ENCODE measurements at regions not wholly inside any gene's neighbourhood (a gene's known extent, or its start where the extent isn't known, plus 50 kb on each side); places are given as distances from the start of the nearest gene placed in this dataset.

DNA sequence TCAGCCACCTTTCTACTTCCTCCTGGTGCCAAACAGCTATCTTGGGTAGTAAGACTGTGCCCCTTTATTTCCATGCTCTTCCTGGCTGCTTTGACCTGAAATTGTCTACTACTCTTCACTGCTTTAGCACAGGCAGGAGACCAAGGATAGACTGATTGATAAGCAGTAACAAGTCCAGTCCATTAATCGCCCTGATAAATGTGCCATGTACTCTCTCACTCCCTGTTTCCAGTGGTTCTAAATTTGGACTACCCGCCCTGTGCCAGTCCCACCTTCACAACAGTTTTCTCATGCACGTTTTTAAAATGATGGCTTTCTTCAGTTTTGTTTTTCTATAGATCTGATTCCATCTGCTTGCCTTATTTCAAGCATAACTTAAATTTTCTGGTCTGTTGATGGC lies 189.6 kb upstream of the RBMS1 start:
- no peak for DNase-seq

DNA sequence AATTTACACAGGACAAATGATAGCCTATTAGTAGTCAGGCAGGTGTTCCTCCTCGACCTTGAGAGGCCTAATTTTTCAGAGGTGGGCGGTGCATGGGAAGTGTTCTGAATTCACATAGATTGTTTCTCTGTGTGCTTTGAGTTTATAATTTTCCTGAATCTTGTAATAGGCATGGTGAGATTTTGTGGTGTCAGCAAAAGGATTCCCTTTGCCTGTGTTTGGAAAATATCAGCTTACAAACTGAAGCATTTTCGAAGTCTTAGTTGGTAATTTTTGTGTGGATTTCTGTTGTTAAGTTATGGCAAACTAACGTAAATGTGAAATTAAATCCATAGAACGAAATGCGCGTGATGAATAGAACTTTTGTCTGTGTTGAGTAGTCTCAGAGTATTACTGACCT lies 194.0 kb upstream of the RBMS1 start:
- no peak for DNase-seq

DNA sequence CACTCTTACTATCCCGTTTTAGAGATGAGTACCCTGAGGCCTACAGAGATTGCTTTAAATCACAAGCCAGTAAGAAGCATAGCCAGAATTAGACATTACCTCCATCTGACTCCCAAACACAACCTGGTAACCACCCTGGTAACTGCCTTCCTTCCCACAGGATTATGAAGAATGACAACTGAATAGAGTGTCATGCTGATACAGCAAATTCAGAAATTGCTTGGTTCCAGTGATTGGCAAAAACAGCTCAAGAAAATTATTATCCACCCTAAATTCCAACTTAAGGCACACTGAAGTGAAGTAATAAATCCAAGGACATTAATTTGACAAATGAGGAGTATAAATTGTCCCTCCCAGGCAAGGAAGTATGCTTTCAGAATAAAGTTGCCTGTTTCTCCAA lies 195.8 kb upstream of the RBMS1 start:
- no peak for DNase-seq

DNA sequence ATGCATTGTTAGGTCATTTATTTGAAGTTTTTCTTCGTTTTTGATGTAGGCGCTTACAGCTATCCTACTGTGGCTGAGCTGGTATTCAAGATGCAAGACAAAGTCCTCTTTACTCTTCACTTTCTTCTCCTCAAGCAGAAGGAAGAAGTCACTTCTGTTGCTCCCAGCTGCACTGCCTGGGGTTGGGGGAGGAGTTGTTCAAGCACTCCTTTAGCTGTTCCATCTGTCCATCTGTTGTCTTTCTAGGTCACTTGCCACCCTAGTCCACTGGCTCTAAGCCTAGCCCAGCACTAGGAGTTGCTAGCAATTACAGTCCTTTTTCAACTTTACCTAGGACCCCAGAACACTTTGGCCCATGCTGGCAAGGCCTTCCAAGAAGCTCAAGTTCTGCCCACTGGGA lies 200.6 kb upstream of the RBMS1 start:
- DNase-seq, result no peak

DNA sequence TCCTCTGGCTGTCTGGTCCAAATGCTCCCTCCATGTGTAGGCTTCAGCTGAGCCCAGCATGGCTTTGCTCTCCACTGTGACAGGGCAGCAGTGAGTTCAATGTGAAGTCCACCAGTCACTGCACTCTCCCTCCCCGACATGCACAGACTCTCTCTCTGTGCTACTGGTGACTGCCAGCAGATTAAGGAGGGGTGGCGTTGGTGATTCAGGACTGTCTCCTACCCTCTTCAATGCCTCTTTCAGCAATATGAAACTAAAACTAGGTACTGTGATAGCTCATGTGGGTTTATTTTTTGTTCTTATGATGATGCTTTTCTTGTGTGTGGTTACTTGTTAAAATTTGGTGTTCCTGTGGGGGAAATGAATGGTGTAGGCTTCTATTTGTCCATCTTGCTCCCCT lies 201.0 kb upstream of the RBMS1 start:
- no peak for DNase-seq

DNA sequence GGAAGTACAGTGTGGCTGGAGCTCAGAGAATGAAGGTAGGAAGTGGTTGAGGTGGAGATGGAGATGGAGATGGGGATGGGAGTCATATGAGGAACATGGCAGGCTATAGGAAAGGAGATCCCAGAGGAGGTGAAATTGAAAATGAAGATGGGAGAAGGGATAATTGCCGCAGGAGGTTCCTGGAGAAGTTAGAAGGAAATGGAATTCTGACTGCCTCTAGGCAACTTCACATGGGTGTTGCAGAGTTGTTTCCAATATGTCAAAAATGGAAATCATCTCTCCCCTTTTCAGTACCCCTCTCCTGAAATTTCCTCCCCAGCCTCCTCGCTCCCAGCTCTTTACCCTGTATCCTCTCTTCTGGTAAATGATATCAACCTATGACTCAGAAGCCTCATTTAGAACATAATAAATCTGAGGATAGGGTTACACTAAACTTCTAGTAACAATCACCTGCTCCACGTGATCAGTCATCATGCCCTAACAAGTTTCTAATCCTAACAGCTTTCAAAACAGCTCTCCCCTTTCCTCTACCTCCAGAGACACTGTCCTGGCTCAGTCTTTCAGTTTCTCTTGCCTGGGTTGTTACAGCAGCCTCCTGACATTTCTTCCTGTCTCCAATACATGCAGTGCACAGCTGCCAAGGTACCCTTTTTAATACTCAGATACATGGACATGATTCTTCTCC lies 201.9 kb upstream of the RBMS1 start:
- DNase-seq, result no peak

DNA sequence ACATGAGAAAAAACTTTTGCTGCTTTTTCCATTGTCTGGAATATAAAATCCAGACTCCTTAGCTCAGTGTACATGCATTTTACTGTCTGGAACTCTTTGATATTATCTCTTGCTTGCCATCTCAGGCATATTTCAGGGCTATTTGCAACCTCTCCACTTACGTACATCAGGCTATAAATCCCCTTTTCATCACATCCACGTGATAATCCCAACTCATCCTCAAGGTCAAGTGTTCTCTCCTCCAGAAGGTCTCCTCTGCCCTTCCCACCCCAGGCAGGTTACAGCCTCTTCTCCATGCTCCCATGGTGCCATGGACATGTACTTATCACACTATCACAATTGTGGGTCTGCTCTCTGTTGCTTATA lies 202.5 kb upstream of the RBMS1 start:
- no peak for DNase-seq

DNA sequence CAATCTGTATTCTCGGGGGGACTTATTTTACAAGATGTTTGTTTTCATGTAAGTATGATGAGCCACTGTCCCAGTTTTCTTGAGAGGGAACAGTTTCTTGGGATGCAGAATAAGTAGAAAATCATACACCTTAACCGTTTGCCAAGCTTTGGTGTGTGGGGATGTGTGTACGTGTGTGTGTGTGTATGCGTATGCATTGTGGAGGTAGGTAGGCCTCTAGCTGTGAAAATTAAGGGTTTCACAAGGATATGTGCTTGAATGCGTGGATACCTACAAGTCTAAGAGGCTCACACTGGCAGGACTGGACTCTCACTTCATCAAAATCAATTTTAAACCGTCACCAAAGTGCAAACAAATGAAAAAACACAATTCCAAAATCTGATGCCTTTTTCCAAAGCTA lies 204.2 kb upstream of the RBMS1 start:
- no peak for DNase-seq

DNA sequence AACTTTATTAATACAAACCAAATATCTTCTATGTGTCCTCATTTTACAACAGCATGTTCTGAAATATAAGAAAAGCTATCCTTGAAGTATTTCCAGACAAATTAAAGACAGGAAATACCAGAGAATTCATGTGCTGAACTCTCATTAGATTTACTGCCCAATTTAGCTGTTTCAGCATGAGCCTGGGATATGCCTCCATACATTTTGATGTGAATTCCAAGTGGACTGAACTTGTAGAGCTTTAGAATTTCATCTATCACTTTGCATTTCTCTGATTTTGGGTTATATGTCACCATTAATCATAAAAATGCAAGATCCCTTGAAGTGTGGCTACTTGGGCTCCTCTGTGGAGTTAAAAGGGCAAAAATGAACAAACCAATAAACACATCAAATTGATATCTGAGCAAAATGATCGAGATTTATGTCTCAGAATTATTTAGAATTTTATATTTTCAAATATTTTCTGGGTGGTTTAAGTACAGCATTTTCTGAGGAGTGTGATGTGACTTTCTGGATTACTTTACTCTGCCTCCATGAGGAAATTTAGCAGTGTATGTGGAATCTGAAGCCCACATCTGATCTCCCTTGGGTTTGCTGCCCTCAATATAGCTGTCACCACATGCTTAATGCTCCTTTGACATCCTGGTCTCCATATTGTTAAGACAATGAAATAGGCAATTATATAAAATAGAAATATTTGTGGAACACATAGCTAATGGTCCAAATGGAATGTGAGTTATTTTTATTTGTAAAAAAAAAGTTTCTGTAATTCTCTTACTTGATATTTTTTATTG lies 206.6 kb upstream of the RBMS1 start:
- DNase-seq, result no peak

DNA sequence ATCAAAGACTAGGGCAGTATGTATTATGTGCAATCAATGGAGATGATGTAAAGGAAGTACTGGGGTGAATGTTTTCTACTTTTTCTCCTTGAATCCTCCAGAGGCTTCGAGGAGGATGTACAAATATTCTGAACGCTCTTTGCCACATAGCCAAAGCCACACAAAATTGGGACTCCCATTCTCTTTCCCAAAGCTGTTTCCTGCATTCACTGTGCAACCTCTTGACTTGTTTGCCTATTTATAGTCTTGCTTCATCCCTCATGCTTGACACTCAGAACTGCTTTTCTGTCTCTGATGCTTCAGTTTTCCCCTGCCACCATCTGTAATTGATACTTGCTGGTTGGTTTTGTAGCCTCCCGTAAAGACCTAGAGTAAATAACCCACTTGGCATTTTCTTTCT lies 208.2 kb upstream of the RBMS1 start:
- no peak for DNase-seq

DNA sequence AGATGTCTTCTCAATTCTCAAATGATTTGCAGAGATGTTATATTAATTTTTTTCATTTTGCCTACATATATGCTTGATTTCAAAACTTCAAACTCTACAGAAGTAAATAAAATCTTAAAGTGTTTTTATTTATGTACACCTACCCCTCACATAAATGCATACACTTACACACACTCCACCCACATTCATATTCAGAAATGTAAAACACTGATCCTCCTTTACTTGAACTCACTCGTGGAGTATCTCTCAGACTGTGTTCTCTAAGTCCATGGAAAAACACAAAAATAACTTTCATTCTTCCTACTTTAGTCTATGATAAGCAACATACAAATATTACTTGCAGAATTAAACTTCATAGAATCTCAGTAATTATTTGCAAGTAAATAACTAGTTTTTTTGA lies 209.1 kb upstream of the RBMS1 start:
- no peak for DNase-seq

DNA sequence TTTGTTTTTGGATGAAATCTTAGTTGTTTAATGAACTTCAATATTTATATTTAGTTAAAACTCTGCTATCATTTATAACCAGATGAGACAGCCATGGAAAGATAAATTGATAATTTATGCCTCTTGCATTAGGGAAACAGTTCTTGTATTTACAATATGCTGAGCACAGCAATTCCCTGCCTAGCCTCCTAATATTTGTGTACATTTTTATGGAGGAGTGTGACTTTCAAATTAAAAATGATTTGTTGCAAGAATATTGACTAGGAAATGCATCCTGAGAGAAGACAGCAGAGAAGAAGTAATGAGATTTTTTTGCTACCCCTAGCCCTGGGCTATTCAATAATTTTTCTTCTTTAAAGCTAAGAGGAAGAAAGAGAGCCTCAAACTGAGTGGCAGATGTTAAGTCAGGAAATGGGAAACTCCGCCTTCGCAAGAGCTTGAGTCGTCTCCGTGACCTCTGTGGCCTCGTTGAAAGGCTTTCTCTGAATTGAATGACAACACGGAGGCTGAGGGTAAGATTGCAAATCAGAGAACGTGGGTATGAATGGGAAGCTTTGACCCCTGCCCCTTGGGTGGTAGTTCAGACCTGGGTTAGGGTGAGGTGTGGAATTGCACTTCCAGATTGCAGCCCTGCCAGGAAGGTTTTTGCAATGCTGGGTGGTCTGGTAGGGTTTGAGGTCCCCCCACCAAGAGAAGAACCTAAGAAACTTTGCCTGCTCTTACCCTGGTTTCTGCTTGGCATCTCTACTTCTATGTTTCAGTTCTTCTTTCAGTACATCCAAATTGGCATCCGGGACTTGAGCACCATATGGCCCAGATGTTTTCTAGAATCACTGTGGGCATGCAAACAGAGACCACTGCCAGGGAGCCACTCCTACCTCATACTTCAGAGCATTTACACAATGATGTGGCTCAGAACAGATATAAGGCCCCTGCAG lies 210.3 kb upstream of the RBMS1 start:
- DNase-seq, result peak; percentile 10

DNA sequence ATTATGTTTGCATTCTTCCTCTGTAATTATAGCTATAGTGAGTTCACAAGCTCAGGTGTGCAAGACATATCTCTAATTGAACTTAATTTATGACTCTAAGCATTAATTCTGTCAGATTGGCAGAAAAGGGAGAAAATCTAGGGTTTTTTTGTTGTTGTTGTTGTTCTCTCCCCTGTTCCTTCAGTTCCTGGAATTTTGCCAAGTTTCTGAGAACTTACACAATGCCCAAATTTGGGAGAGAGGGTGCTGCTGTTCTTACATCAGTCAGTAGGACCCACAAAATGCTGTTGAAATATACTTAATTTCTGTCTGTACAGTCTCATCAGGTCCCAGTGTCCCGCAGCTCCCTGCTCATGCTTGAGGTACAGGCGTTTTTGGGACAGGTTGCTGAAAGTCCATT lies 221.8 kb upstream of the RBMS1 start:
- DNase-seq, result no peak

DNA sequence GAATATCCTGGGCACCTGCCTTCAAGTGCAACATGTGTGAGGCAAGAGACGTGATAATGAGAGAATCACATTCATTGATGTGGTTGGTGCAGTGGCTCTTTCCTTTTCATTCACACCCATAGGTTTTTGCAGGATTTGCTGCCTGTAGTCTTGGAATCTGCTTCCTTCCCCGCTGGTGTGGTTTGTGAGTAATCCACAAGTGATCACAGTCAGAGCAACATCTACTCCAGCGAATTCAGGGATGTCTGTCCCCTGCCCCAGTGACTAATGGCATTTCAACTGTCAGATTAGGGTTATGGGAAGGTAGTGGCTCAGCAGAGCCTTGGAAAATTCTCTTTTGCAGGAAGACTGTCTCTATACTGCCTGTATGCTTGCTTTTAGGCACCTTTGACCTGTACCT lies 225.5 kb upstream of the RBMS1 start:
- no peak for DNase-seq

DNA sequence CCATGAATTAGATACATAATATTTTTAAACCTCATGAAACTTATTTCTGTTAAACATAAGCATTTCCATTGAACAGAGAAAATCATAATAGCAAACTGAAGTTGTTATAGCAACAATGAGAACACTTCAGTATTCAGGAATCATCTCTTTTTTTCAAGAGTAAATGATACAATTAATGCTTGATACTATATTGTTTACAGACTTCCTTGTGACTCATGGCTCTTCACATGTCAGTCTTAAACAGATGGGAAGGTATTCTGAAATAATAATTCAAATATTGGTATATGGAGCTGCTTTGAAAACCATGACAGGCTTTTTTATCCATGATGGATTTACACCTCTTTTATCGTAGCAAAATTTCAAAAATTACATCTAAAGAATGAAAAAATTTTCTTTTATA lies 226.5 kb upstream of the RBMS1 start:
- no peak for DNase-seq

DNA sequence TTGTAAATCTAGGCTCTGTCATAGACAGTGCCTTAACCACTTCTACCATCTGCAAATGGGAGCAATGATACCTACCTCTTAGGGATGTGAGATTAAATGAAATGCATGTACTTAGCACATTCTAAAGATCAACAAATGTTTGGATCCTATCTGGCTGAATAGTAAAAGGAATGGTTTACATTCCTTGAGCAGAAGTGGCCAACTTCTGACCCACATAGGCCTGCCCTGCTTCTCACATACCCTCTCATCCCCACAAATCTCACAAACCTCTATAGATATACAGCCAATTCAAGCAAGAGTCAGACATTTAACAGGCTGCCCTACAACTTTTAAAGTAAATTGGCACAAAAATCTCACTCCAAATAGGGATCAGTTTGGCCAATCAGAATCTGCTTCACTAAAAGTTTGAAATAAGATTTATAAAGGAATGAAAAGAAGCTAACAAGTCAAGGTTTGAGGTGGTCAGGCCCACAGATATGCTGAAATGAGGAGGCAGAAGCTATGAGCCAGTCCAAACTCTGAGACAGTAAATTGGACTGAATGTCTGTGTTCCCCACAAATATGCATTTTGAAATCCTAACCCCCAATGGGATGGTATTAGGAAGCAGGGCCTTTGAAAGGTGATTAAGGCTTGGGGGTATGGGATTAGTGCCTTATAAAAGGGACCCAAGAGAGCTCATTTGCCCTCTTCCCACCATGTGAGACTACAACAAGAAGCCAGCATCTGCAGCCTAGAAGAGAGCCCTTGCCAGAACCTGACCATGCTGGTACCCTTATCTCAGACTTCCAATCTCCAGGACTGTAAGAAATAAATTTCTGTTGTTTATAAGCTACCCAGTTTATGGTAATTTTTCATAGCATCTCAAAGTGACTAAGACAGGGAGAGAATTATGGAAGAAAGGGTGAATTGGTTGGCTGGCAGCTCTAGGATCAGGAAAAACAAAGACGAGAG lies 227.8 kb upstream of the RBMS1 start:
- no peak for DNase-seq

DNA sequence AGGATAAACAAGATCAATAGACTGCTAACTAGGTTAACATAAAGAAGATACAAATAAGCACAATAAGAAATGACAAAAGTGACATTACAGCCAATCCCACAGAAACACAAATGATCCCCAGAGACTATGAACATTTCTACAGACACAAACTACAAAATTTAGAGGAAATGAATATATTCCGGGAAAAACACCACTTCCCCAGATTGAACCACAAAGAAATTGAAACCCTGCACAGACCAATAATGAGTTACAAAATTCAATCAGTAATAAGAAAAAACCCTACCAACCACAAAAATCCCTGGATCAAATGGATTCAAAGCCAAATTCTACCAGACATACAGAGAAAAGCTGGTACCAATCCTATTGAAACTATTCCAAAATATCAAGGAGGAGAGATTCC lies 232.4 kb upstream of the RBMS1 start:
- no peak for DNase-seq

DNA sequence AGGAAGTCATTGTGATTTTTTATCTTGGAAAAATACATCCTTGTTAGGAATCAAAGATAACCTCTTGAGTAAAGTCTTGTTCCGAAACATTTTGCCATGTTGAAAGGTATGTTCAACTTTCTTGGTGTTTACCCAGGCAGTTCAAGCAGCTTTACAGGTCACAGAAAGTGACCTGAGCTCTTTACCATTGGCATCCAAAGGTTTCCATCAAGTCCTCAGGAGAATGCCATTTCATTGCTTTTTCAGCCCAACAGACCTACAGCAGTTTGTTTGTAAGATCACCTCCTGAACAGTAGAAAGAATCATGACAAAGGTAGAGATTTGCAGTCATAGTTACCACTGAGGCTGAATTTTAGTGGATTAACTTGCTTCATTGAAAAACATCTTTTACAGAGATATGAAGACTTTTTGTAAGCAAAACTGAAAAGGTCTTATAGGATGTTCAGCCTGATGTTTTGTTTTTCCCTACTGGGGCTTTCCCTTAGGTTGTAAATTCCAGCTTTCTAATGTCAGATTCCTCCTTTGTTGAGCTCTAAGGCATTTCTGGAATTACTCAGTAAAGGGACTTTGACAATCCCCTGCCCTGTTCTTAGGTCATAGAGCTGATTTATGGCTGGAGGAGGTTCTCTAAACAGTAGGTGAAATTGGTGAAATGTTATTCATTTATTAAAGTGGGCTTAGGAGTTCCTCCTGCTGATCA lies 236.8 kb upstream of the RBMS1 start:
- DNase-seq, result no peak

DNA sequence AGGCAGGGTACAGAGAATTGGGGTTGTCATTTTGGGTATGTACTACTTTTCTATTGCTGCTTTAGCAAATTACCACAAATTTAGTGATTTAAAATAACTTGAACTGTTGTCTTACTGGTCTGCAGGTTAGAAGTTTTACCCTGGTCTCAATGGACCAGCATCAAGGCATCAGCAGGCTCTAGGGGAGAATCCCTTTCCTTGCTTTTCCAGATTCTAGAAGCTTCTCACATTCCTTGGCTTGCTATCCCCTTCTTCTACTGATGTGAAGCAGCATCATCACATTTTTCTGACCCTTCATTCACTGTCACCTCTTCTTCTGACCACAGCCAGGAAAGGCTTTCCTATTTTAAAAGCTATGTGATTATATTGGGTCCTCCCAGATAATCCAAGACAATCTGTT lies 237.8 kb upstream of the RBMS1 start:
- no peak for DNase-seq

DNA sequence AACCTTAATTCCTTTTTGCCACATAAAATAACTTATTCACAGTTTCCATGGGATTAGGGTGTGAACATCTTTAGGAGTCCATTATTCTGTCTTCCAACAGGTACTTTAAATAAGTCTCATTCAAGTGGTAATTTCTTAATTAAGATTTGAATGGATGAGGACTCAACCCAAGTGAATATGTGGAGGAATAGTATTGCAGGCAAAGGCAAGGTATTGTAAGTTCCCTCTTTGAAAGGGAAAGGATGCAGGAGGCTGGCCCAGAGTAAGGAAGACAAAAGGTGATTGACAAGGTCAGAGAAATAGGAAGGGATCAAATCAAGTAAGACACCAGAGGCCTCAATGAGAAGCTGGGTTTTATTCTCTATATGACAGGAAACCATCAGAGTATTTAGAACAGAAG lies 238.2 kb upstream of the RBMS1 start:
- DNase-seq, result no peak

DNA sequence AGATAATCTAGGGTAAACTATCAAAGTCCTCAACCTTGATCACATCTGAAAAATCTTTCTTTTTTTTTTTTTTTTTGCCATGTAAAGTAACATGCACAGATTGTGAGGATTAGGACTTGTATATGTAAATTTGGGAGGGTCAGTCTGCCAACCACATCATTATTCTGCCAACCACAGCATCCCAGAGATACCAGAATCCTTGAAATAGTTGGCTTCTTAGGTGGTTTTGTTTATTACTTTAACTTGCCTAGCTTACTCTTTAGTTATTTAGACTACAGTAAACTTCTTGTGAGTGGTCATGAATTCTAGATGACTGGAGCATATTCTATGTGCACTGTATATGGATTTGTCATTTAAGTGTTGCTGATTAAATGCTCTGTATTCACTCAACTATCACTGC lies 242.1 kb upstream of the RBMS1 start:
- no peak for DNase-seq
